Nephron (organoid): ENCODE measurements at regions not wholly inside any gene's neighbourhood (a gene's known extent, or its start where the extent isn't known, plus 50 kb on each side); places are given as distances from the start of the nearest gene placed in this dataset.

Experiments used
- H3K27ac Mint-ChIP-seq, 3 experiments: 2 replicates each; pipeline ENCODE4 v1.8.0; 2020; ENCODE audit warnings: mixed read lengths in 3 of 3, mild to moderate bottlenecking in 2 of 3, moderate library complexity in 1 of 3
- H3K27me3 Mint-ChIP-seq: 2 replicates; pipeline ENCODE4 v1.8.0; 2021; ENCODE audit warnings: low read depth, mild to moderate bottlenecking, moderate library complexity, mixed read lengths
- H3K36me3 Mint-ChIP-seq: 2 replicates; pipeline ENCODE4 v1.8.0; 2020; ENCODE audit warnings: low read depth, mixed read lengths
- H3K4me1 Mint-ChIP-seq: 2 replicates; pipeline ENCODE4 v1.8.0; 2020; ENCODE audit warnings: mixed read lengths
- H3K4me3 Mint-ChIP-seq, 3 experiments: 2 replicates each; pipeline ENCODE4 v1.8.0; 2020; ENCODE audit warnings: mild to moderate bottlenecking in 3 of 3, mixed read lengths in 3 of 3, moderate library complexity in 2 of 3
- H3K9me3 Mint-ChIP-seq: 2 replicates; pipeline ENCODE4 v1.8.0; 2020; ENCODE audit warnings: mixed read lengths
- TF ChIP-seq, protein P1 (sequence below), 3 experiments: fragments of 200-600 bp; sonication (generic); IDR thresholded peaks; one replicate each; pipeline ENCODE4 v1.5.0; 2021; ENCODE audit warnings: antibody characterized with exemption in 3 of 3; ENCODE audit not compliant: unreplicated experiment in 3 of 3

- Mint-ChIP-seq H3K27me3 (no peaks in the 10 kb centered on the region), H3K36me3 (no peaks in the 10 kb centered on the region), H3K4me1 (peaks cover 31% of the 10 kb centered on the region), H3K27ac (no peak overlapping the region), H3K4me3 (no peak overlapping the region), H3K9me3 (peaks cover 6% of the 10 kb centered on the region)
- TF ChIP-seq, protein P1, sequence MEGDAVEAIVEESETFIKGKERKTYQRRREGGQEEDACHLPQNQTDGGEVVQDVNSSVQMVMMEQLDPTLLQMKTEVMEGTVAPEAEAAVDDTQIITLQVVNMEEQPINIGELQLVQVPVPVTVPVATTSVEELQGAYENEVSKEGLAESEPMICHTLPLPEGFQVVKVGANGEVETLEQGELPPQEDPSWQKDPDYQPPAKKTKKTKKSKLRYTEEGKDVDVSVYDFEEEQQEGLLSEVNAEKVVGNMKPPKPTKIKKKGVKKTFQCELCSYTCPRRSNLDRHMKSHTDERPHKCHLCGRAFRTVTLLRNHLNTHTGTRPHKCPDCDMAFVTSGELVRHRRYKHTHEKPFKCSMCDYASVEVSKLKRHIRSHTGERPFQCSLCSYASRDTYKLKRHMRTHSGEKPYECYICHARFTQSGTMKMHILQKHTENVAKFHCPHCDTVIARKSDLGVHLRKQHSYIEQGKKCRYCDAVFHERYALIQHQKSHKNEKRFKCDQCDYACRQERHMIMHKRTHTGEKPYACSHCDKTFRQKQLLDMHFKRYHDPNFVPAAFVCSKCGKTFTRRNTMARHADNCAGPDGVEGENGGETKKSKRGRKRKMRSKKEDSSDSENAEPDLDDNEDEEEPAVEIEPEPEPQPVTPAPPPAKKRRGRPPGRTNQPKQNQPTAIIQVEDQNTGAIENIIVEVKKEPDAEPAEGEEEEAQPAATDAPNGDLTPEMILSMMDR (IDR thresholded peaks at IDR 0.05; ENCODE audit: unreplicated experiment in 3 of 3), result no peak
These were observed 310.7 kb downstream of the ARPP21 start for GRCh38 chr3:35950021-35950420.

DNA sequence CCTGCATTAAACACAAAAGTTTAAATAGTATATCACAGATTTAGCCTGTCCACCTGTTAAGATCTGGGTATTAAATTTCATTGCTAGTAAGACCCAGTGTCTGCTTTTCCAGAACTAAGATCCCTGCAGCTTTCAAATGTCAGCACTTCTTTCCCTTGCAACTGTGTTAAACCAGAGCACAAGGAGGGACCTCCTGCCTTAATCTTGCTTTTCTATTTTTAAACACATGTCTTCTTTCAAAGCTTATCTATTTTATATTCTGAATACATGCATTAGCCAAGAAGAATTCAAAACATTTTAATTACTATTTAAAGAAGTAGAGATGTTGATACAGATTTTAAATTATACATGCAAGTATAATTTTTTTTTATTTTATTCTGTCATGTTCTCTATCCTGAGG, 315.1 kb downstream of the ARPP21 start:
- H3K36me3 Mint-ChIP-seq, result no peaks in the 10 kb centered on the region
- peaks cover 23% of the 10 kb centered on the region for H3K9me3 Mint-ChIP-seq
- peak overlapping the region; percentile 3 to 47 (median 24) for H3K27ac Mint-ChIP-seq
- TF ChIP-seq, protein P1 (IDR thresholded peaks at IDR 0.05; ENCODE audit: unreplicated experiment in 3 of 3), result no peak
- peaks cover 36% of the 10 kb centered on the region for H3K4me1 Mint-ChIP-seq
- H3K27me3 Mint-ChIP-seq, result no peaks in the 10 kb centered on the region
- H3K4me3 Mint-ChIP-seq, result no peak overlapping the region

- Mint-ChIP-seq H3K4me3 (no peak overlapping the region), H3K36me3 (no peaks in the 10 kb centered on the region)
- TF ChIP-seq, protein P1 (IDR thresholded peaks at IDR 0.05; ENCODE audit: unreplicated experiment in 3 of 3), result peak; percentile 72 to 83 (median 75)
These were observed 326.6 kb downstream of the ARPP21 start for GRCh38 chr3:35965908-35966307.

GRCh38 chr3:35966629-35967464, 327.5 kb downstream of the ARPP21 start:
- TF ChIP-seq, protein P1 (IDR thresholded peaks at IDR 0.05; ENCODE audit: unreplicated experiment in 3 of 3), result peak in 1 of 3 experiments; percentile 19
- peaks cover 5% of the 10 kb centered on the region for H3K4me1 Mint-ChIP-seq
- H3K4me3 Mint-ChIP-seq, result no peak overlapping the region
- no peaks in the 10 kb centered on the region for H3K9me3 Mint-ChIP-seq
- no peak overlapping the region for H3K27ac Mint-ChIP-seq
- H3K27me3 Mint-ChIP-seq, result no peaks in the 10 kb centered on the region
- no peaks in the 10 kb centered on the region for H3K36me3 Mint-ChIP-seq

More at GRCh38 chr3:35965908-35966307, 326.6 kb downstream of the ARPP21 start:
- Mint-ChIP-seq H3K9me3 (no peaks in the 10 kb centered on the region), H3K27me3 (no peaks in the 10 kb centered on the region), H3K4me1 (peaks cover 5% of the 10 kb centered on the region), H3K27ac (peak overlapping the region in 1 of 3 experiments; percentile 30)

- Mint-ChIP-seq H3K4me3 (no peak overlapping the region), H3K27ac (no peak overlapping the region), H3K36me3 (no peaks in the 10 kb centered on the region), H3K4me1 (peaks cover 5% of the 10 kb centered on the region), H3K9me3 (no peaks in the 10 kb centered on the region), H3K27me3 (no peaks in the 10 kb centered on the region)
- TF ChIP-seq, protein P1 (IDR thresholded peaks at IDR 0.05; ENCODE audit: unreplicated experiment in 3 of 3), result no peak
These were observed 328.8 kb downstream of the ARPP21 start for GRCh38 chr3:35968043-35968622.
